ENCODE measurements at regions not wholly inside any gene's neighbourhood (a gene's known extent, or its start where the extent isn't known, plus 50 kb on each side); places are given as distances from the start of the nearest gene placed in this dataset.

DNA sequence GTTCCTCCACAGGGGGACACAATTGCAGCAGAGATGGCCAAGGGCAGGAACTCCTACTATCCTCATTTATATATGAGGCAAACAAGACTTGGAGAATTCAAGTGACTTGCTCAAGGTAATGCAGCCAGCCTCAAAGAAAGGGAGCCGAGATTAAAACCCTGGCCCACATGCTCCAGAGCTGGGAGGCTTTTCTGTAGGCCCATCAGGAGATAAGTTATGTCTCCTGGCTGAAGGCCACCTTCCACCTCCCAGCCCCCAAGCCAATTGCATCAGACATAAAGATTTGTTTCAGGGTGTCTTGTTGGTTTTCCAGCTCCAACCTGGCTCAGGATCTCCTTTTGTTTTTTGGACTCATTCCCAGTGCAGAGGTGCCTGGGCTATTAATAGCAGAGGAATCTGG lies 59.5 kb downstream of the SMIM38 start:
- TF ChIP-seq, protein P1, sequence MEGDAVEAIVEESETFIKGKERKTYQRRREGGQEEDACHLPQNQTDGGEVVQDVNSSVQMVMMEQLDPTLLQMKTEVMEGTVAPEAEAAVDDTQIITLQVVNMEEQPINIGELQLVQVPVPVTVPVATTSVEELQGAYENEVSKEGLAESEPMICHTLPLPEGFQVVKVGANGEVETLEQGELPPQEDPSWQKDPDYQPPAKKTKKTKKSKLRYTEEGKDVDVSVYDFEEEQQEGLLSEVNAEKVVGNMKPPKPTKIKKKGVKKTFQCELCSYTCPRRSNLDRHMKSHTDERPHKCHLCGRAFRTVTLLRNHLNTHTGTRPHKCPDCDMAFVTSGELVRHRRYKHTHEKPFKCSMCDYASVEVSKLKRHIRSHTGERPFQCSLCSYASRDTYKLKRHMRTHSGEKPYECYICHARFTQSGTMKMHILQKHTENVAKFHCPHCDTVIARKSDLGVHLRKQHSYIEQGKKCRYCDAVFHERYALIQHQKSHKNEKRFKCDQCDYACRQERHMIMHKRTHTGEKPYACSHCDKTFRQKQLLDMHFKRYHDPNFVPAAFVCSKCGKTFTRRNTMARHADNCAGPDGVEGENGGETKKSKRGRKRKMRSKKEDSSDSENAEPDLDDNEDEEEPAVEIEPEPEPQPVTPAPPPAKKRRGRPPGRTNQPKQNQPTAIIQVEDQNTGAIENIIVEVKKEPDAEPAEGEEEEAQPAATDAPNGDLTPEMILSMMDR (IDR thresholded peaks at IDR 0.05): no peak
- TF ChIP-seq POLR2AphosphoS5 (IDR thresholded peaks at IDR 0.05) (no peak), POLR2A (IDR thresholded peaks at IDR 0.05) (no peak)
